SK-N-SH (cell line): ENCODE measurements at regions not wholly inside any gene's neighbourhood (a gene's known extent, or its start where the extent isn't known, plus 50 kb on each side); places are given as distances from the start of the nearest gene placed in this dataset.

ENCODE experiments used
- CTCF ChIA-PET: fragments of 300-600, 350-600 bp; formaldehyde crosslinking; extraction: SDS; loops from one replicate; lab custom pipeline; 2021; lab: Yijun Ruan, JAX
- POLR2A ChIA-PET: fragments of 350-600 bp; sonication (Branson Sonifier 250); formaldehyde crosslinking; extraction: SDS; loops from one replicate; lab custom pipeline; 2020; ENCODE audit warnings: antibody characterized with exemption, inconsistent platforms; lab: Yijun Ruan, JAX
- DNase-seq: peaks from one replicate; pipeline ENCODE4 v3.0.0; 2012
- H2AFZ ChIP-seq: fragments of 200-600 bp; sonication (generic); 2 replicates; pipeline ENCODE4 v1.8.1; 2016; ENCODE audit warnings: antibody characterized with exemption, mild to moderate bottlenecking, low read depth
- H3F3A ChIP-seq: fragments of 200-600 bp; sonication (generic); replicated peaks from 2 replicates; pipeline ENCODE3; 2016; ENCODE audit warnings: antibody characterized with exemption, mild to moderate bottlenecking; ENCODE audit not compliant: insufficient read depth
- H3K27ac ChIP-seq, 2 experiments: fragments of 200-500 bp in 1 of 2; fragments of 200-600 bp in 1 of 2; sonication (Bioruptor generic) in 1 of 2; sonication (generic), shearing (Covaris generic) in 1 of 2; 2 replicates each; pipeline versions ENCODE4 v1.5.1 to v1.6.1; 2014 to 2016; ENCODE audit warnings: low read depth in 2 of 2, inconsistent platforms in 1 of 2, low read length in 1 of 2, mild to moderate bottlenecking in 1 of 2, mixed read lengths in 1 of 2
- H3K27me3 ChIP-seq: fragments of 200-600 bp; sonication (generic), shearing (Covaris generic); 2 replicates; pipeline ENCODE4 v1.6.1; 2016; ENCODE audit warnings: mixed run types; ENCODE audit not compliant: insufficient read depth
- H3K36me3 ChIP-seq, 2 experiments: fragments of 200-500 bp in 1 of 2; fragments of 200-600 bp in 1 of 2; sonication (Bioruptor generic) in 1 of 2; sonication (generic) in 1 of 2; replicated peaks in 1 of 2; 2 replicates each; pipeline versions ENCODE3 to v1.5.1; 2014 to 2016; ENCODE audit warnings: low read length in 1 of 2, mild to moderate bottlenecking in 1 of 2; ENCODE audit not compliant: insufficient read depth in 2 of 2, control insufficient read depth in 1 of 2
- H3K4me1 ChIP-seq, 2 experiments: fragments of 200-500 bp in 1 of 2; fragments of 200-600 bp in 1 of 2; sonication (Bioruptor generic) in 1 of 2; sonication (generic), shearing (Covaris generic) in 1 of 2; 2 replicates each; pipeline versions ENCODE4 v1.5.1 to v1.6.1; 2014 to 2016; ENCODE audit warnings: low read depth in 1 of 2, low read length in 1 of 2, mixed run types in 1 of 2; ENCODE audit not compliant: insufficient read depth in 2 of 2, control insufficient read depth in 1 of 2
- H3K4me2 ChIP-seq: fragments of 200-600 bp; sonication (generic), shearing (Covaris generic); 2 replicates; pipeline ENCODE4 v1.6.1; 2017; ENCODE audit warnings: mixed run types
- H3K4me3 ChIP-seq, 2 experiments: fragments of 200-500 bp in 1 of 2; fragments of 200-600 bp in 1 of 2; sonication (Bioruptor generic) in 1 of 2; sonication (generic), shearing (Covaris generic) in 1 of 2; 2 replicates each; pipeline versions ENCODE4 v1.5.1 to v1.8.1; 2014 to 2016; ENCODE audit warnings: low read depth in 2 of 2, inconsistent platforms in 1 of 2, low read length in 1 of 2, mild to moderate bottlenecking in 1 of 2, mixed read lengths in 1 of 2, moderate library complexity in 1 of 2
- H3K79me2 ChIP-seq: fragments of 200-600 bp; sonication (generic); 2 replicates; pipeline ENCODE4 v1.8.1; 2017; ENCODE audit warnings: mild to moderate bottlenecking; ENCODE audit not compliant: insufficient read depth
- H3K9ac ChIP-seq: fragments of 200-600 bp; sonication (generic); 2 replicates; pipeline ENCODE4 v1.6.1; 2017; ENCODE audit warnings: mixed run types
- H3K9me2 ChIP-seq: fragments of 200-600 bp; sonication (generic); 2 replicates; pipeline ENCODE4 v1.6.1; 2017; ENCODE audit warnings: mixed run types
- H3K9me3 ChIP-seq: fragments of 200-600 bp; sonication (generic); 2 replicates; pipeline ENCODE4 v1.6.1; 2017; ENCODE audit warnings: mixed run types, mild to moderate bottlenecking, moderate library complexity
- H4K20me1 ChIP-seq: fragments of 200-600 bp; sonication (generic); 2 replicates; pipeline ENCODE4 v1.6.1; 2017; ENCODE audit warnings: mild to moderate bottlenecking, mixed run types; ENCODE audit not compliant: insufficient read depth
- CHD2 ChIP-seq: fragments of 150-350 bp; IDR thresholded peaks from 2 replicates; pipeline ENCODE4 v1.6.1; 2018; ENCODE audit warnings: low read length; ENCODE audit not compliant: partially characterized antibody
- ELF1 ChIP-seq: IDR thresholded peaks from 2 replicates; pipeline ENCODE4 v1.4.0; 2012
- EP300 ChIP-seq, 2 experiments: IDR thresholded peaks; 2 replicates each; pipeline versions ENCODE4 v1.4.0 to v1.6.1; 2012; ENCODE audit warnings: borderline replicate concordance in 1 of 2, low read depth in 1 of 2, low read length in 1 of 2
- FOXJ3 ChIP-seq: sonication (generic); formaldehyde crosslinking; IDR thresholded peaks from 2 replicates; pipeline ENCODE4 v1.5.1; 2020; ENCODE audit warnings: mild to moderate bottlenecking, missing genetic modification reagents
- GABPA ChIP-seq: IDR thresholded peaks from 2 replicates; pipeline ENCODE4 v1.4.0; 2012; ENCODE audit warnings: low read depth, mild to moderate bottlenecking
- IRF3 ChIP-seq: fragments of 150-350 bp; IDR thresholded peaks from 2 replicates; pipeline ENCODE4 v1.6.1; 2016; ENCODE audit warnings: mild to moderate bottlenecking, low read depth, low read length
- JUND ChIP-seq: IDR thresholded peaks from 2 replicates; pipeline ENCODE4 v1.4.0; 2012
- MAX ChIP-seq: IDR thresholded peaks from 2 replicates; pipeline ENCODE4 v1.4.0; 2012; ENCODE audit warnings: low read depth
- MXI1 ChIP-seq: IDR thresholded peaks from 2 replicates; pipeline ENCODE4 v1.6.1; 2012; ENCODE audit warnings: mild to moderate bottlenecking, low read depth, low read length, improper control_type of control experiment
- NFIC ChIP-seq: IDR thresholded peaks from 2 replicates; pipeline ENCODE4 v1.4.0; 2012; ENCODE audit warnings: borderline replicate concordance
- NRF1 ChIP-seq: IDR thresholded peaks from 2 replicates; pipeline ENCODE4 v1.6.1; 2012; ENCODE audit warnings: low read depth, mild to moderate bottlenecking, low read length
- RAD21 ChIP-seq: IDR thresholded peaks from 2 replicates; pipeline ENCODE4 v1.6.1; 2012; ENCODE audit warnings: mild to moderate bottlenecking, low read length
- RCOR1 ChIP-seq: fragments of 150-350 bp; IDR thresholded peaks from 2 replicates; pipeline ENCODE4 v1.6.1; 2017; ENCODE audit warnings: antibody characterized with exemption, low read length
- REST ChIP-seq: IDR thresholded peaks from 2 replicates; pipeline ENCODE4 v1.6.1; 2012; ENCODE audit warnings: mild to moderate bottlenecking, low read depth, low read length, moderate library complexity
- RFX5 ChIP-seq: IDR thresholded peaks from 2 replicates; pipeline ENCODE4 v1.6.1; 2012; ENCODE audit warnings: mild to moderate bottlenecking, improper control_type of control experiment, low read length
- SIN3A ChIP-seq: IDR thresholded peaks from 2 replicates; pipeline ENCODE4 v1.6.1; 2012; ENCODE audit warnings: low read depth, mild to moderate bottlenecking, low read length, moderate library complexity, borderline replicate concordance
- SMC3 ChIP-seq: IDR thresholded peaks from 2 replicates; pipeline ENCODE4 v1.6.1; 2012; ENCODE audit warnings: low read depth, low read length, improper control_type of control experiment
- TCF12 ChIP-seq: IDR thresholded peaks from 2 replicates; pipeline ENCODE4 v1.4.0; 2012
- YY1 ChIP-seq: IDR thresholded peaks from 2 replicates; pipeline ENCODE4 v1.4.0; 2012; ENCODE audit warnings: low read depth, mild to moderate bottlenecking
- ZBTB33 ChIP-seq: IDR thresholded peaks from 2 replicates; pipeline ENCODE4 v1.4.0; 2012; ENCODE audit warnings: low read depth, borderline replicate concordance
- WGBS: methylation state at CpG from one replicate; pipeline ENCODE4 v1.1.6; 2017; ENCODE audit warnings: low lambda C conversion rate; 5-methylcytosine and 5-hydroxymethylcytosine counted together
- TF ChIP-seq, protein P1 (sequence below): fragments of 200-600 bp; sonication (generic); IDR thresholded peaks from 2 replicates; pipeline ENCODE4 v1.6.1; 2017; ENCODE audit warnings: antibody characterized with exemption, mild to moderate bottlenecking, moderate library complexity

DNA sequence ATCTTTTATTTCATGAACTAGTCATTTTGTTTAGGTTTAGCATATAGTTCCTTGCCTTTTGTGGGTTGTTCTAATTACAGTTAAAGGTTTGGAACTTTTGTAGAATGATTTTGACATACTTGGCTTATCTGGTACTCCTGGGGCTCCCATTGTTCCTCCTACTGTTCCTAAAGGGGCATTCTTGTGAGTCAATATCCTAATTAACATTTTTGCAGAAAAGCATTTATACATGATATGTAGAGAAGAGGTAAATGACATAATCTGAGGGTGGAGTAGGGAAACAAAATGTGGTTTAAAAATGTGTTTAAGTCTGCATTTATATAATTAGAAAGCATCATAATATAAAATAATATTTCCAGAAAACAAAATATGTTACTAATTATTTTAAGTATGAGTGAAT, 529.2 kb downstream of the FAT4 start:
- Histone ChIP-seq H3F3A (no peaks in the 10 kb centered on the region), H3K79me2 (no peaks in the 10 kb centered on the region), H3K27me3 (no peaks in the 10 kb centered on the region), H4K20me1 (no peaks in the 10 kb centered on the region), H3K27ac (no peak overlapping the region), H3K4me3 (no peak overlapping the region), H3K9me2 (no peaks in the 10 kb centered on the region; the same call in 1 of the 2 replicates), H3K4me1 (no peaks in the 10 kb centered on the region; a peak in 1 of 4 replicates), H3K9me3 (no peaks in the 10 kb centered on the region), H3K36me3 (no peaks in the 10 kb centered on the region), H2AFZ (no peak overlapping the region), H3K4me2 (no peak overlapping the region), H3K9ac (no peak overlapping the region)
- ChIA-PET POLR2A (no interaction called here), CTCF (no interaction called here)
- no peak for TF ChIP-seq YY1
- TF ChIP-seq RCOR1 = no peak
- no peak for TF ChIP-seq NFIC
- TF ChIP-seq NRF1 = no peak
- TF ChIP-seq MXI1 = no peak
- no peak for TF ChIP-seq EP300 (IDR thresholded peaks at IDR 0.05; ENCODE audit: borderline replicate concordance in 1 of 2, low read depth in 1 of 2, low read length in 1 of 2)
- DNase-seq = no peak

DNA sequence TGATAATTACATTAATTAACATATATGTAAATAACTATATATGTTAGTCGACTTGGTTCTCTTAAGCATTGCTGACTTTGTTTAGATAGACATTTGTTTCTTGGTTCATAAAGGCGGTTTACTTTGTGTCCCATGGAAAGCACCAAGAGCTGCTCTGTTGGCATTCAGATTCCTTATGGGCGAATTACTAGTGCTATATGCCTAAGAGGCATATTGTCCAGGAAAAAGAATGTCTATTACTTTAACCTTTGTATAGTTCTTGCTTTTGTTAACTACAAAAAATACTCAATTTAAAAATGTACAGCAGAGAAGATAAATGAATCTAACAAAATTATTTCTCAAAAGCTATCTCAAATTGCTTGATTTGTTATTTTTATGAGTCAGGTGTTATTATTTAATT, 532.8 kb downstream of the FAT4 start:
- no peaks in the 10 kb centered on the region for H3K27me3 ChIP-seq
- TF ChIP-seq GABPA (no peak), MXI1 (no peak), RAD21 (no peak), SMC3 (no peak), CHD2 (no peak), FOXJ3 (CRISPR knock-in tag) (no peak), TCF12 (no peak), SIN3A (no peak), ZBTB33 (no peak), RFX5 (no peak), ELF1 (no peak), YY1 (no peak), JUND (no peak), NFIC (no peak), REST (no peak), MAX (no peak), IRF3 (no peak), NRF1 (no peak)
- TF ChIP-seq, protein P1, sequence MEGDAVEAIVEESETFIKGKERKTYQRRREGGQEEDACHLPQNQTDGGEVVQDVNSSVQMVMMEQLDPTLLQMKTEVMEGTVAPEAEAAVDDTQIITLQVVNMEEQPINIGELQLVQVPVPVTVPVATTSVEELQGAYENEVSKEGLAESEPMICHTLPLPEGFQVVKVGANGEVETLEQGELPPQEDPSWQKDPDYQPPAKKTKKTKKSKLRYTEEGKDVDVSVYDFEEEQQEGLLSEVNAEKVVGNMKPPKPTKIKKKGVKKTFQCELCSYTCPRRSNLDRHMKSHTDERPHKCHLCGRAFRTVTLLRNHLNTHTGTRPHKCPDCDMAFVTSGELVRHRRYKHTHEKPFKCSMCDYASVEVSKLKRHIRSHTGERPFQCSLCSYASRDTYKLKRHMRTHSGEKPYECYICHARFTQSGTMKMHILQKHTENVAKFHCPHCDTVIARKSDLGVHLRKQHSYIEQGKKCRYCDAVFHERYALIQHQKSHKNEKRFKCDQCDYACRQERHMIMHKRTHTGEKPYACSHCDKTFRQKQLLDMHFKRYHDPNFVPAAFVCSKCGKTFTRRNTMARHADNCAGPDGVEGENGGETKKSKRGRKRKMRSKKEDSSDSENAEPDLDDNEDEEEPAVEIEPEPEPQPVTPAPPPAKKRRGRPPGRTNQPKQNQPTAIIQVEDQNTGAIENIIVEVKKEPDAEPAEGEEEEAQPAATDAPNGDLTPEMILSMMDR = no peak
- H3K4me1 ChIP-seq = peaks cover 0 to 6% of the 10 kb centered on the region in 2 experiments; a peak in 2 of 4 replicates
- POLR2A ChIA-PET = no interaction called here
- H3K9me2 ChIP-seq = no peaks in the 10 kb centered on the region
- H3K79me2 ChIP-seq = no peaks in the 10 kb centered on the region
- no peak overlapping the region for H3K27ac ChIP-seq
- CTCF ChIA-PET = no interaction called here
- 92% methylated on average over 3 of the region's 3 CpGs for WGBS
- H3K36me3 ChIP-seq = no peaks in the 10 kb centered on the region
- peaks cover 6% of the 10 kb centered on the region for H3F3A ChIP-seq
- no peak overlapping the region for H3K9ac ChIP-seq
- no peak for DNase-seq
- no peak overlapping the region for H3K4me2 ChIP-seq
- H2AFZ ChIP-seq = no peak overlapping the region
- no peaks in the 10 kb centered on the region for H4K20me1 ChIP-seq
- H3K9me3 ChIP-seq = no peaks in the 10 kb centered on the region
- H3K4me3 ChIP-seq = no peak overlapping the region
